LNCaP clone FGC (cell line): ENCODE measurements at regions not wholly inside any gene's neighbourhood (a gene's known extent, or its start where the extent isn't known, plus 50 kb on each side); places are given as distances from the start of the nearest gene placed in this dataset.

Experiments used
- DNase-seq: peaks from one replicate; pipeline ENCODE4 v3.0.0-alpha.2; 2011; ENCODE audit warnings: low read depth
- H3K4me3 ChIP-seq: 2 replicates; pipeline ENCODE4 v1.5.1; 2011; ENCODE audit warnings: mild to moderate bottlenecking, low read depth, low read length, control low read depth
- CTCF ChIP-seq: IDR thresholded peaks from 2 replicates; pipeline ENCODE4 v1.5.1; 2012; ENCODE audit warnings: mild to moderate bottlenecking; ENCODE audit not compliant: control insufficient read depth, insufficient read depth; ENCODE audit errors: extremely low read depth

GRCh38 chr2:522776-523175 is 154.4 kb downstream of the TMEM18 start:
- TF ChIP-seq CTCF = no peak
- H3K4me3 ChIP-seq = no peak overlapping the region
- DNase-seq = no peak

DNA sequence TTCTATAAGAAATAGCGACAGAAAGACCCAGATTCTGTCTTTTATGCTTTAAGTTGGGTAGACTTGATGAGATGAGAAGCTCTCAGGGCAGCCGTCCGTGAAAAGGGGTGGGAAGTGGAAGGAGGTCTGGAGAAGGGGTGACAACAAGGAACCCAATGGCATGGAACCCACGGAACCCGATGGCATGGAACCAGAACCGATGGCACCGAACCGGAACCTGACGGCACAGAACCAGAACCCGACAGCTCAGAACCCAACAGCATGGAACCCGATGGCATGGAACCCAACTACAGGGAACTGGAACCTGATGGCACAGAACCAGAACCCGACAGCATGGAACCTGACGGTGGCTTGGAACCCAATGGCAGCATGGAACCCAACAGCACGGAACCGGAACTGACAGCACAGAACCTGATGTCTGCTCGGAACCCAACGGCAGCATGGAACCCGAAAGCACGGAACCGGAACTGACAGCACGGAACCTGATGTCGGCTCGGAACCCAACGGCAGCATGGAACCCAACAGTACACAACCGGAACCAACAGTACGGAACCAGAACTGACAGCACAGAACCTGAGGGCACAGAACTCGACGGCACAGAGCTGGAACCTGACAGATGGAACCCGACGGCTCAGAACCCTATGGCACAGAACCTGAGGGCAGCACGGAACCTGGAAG is 155.2 kb downstream of the TMEM18 start:
- no peak overlapping the region for H3K4me3 ChIP-seq
- DNase-seq = no peak
- no peak for TF ChIP-seq CTCF

DNA sequence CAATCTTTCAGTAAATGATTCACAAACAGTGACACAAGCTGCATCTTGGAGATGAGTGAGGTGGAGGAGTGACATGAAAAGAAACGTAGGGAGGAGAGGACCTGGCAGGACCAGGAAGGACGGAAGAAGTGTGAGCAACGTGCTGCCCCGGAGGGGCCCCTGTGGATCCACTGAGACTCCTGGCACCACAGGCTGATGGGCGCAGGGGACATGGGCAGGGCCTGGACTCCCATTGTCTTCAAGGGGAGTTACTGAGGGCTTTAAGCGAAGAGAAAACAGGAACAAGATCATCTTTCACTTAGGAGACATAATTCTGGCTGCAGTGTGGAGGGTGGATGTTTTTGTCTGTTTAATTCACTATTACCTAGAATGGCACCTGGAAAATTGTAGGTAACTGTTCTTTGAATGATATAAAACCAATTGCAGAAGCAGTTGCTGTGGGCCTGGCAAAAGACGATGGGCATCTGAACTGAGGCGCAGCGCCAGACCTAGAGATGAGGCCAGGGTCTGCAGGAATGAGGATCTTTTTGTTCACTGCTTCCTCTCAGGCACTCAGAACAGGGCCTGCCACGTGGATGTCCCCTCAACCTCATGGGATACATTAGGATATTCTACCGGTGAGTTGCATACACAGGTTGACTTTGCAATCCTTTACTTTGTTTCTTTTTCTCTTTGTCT is 156.4 kb downstream of the TMEM18 start:
- no peak overlapping the region for H3K4me3 ChIP-seq
- TF ChIP-seq CTCF = no peak
- no peak for DNase-seq

DNA sequence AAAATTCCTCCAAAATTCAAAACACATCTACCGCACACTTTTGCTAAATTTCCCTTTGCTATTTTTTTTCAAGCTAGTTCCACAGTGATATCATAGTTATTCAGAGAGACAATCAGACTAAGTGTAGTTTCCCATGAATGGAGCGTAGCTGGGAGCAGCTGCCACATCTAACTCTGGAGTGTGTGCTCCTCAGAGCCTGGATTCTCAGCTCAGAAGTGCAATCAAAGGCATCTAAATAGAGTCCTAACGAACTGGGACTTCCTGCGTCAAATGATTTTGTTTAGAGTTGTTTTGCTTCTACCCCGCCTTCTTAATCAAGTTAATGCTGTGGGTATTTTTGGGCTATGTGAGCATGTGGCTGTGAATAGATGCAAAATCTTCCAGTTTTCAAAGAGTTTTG is 160.3 kb downstream of the TMEM18 start:
- TF ChIP-seq CTCF = no peak
- DNase-seq = no peak

GRCh38 chr2:516131-516530 is 161.1 kb downstream of the TMEM18 start:
- TF ChIP-seq CTCF = no peak
- H3K4me3 ChIP-seq = no peak overlapping the region
- DNase-seq = no peak

More for the DNA sequence above, 160.3 kb downstream of the TMEM18 start:
- H3K4me3 ChIP-seq = no peak overlapping the region

DNA sequence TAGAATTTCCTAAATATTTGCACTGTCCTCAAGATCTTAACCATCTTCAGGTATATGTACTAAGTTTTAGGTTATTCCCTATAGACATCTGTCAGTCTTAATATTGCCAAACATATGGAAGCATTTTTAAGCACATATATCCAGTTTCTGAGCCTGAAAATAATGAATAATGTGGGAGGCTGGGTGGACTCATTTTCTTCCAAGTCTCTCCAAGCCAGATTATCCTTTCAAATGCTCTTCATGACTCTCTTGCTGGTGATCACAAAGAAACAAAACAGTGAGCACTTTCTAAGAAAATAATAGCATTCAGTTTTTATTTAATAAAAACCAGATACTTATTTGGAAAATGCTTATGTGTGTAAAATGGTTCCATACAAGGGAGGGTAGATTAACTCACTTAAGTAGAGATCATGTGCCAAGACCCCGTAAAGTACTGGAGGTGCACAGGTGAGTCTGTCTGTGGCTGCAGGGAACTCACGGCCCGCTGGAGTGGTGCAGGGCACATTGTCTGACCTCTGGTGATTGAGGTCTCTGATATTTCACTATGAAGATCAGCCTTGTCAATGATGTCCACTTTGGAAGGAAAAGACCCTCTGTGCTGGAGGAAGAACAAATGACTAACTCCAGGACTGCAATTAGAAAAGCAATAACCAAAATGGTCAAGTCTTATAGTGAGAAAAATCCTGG is 161.6 kb downstream of the TMEM18 start:
- no peak for TF ChIP-seq CTCF
- DNase-seq = no peak
- no peak overlapping the region for H3K4me3 ChIP-seq
